Right lung (tissue), 2 donors: ENCODE measurements at regions not wholly inside any gene's neighbourhood (a gene's known extent, or its start where the extent isn't known, plus 50 kb on each side); places are given as distances from the start of the nearest gene placed in this dataset.

Source experiments
- DNase-seq, 2 donors: peaks; one replicate each; pipeline ENCODE4 v3.0.0-alpha.2; 2013

GRCh38 chr1:213643360-213643759 is 344.4 kb upstream of the PROX1 start:
- DNase-seq = no peak

GRCh38 chr1:213647864-213648650 is 339.7 kb upstream of the PROX1 start:
- no peak for DNase-seq

- DNase-seq = no peak
Observed at GRCh38 chr1:213649373-213649772, 338.4 kb upstream of the PROX1 start.

- no peak for DNase-seq
Observed at GRCh38 chr1:213650603-213651002, 337.2 kb upstream of the PROX1 start.

- DNase-seq = no peak
Observed at GRCh38 chr1:213651077-213651476, 336.7 kb upstream of the PROX1 start.

- DNase-seq = no peak
Observed at GRCh38 chr1:213652109-213652508, 335.7 kb upstream of the PROX1 start.

- DNase-seq = no peak
Observed at GRCh38 chr1:213656039-213656438, 331.7 kb upstream of the PROX1 start.

GRCh38 chr1:213656503-213656902 is 331.3 kb upstream of the PROX1 start:
- DNase-seq = no peak

GRCh38 chr1:213657013-213657412 is 330.8 kb upstream of the PROX1 start:
- no peak for DNase-seq

- no peak for DNase-seq
Observed at GRCh38 chr1:213657879-213658278, 329.9 kb upstream of the PROX1 start.

GRCh38 chr1:213658457-213658856 is 329.3 kb upstream of the PROX1 start:
- no peak for DNase-seq

GRCh38 chr1:213659580-213660547 is 327.9 kb upstream of the PROX1 start:
- DNase-seq = no peak

- no peak for DNase-seq
Observed at GRCh38 chr1:213661302-213661701, 326.5 kb upstream of the PROX1 start.

- DNase-seq = no peak
Observed at GRCh38 chr1:213666113-213666512, 321.7 kb upstream of the PROX1 start.

- DNase-seq = no peak
Observed at GRCh38 chr1:213666922-213667321, 320.9 kb upstream of the PROX1 start.

- DNase-seq = no peak
Observed at GRCh38 chr1:213669512-213669911, 318.3 kb upstream of the PROX1 start.

GRCh38 chr1:213669964-213670691 is 317.6 kb upstream of the PROX1 start:
- DNase-seq = no peak

GRCh38 chr1:213670692-213671023 is 317.1 kb upstream of the PROX1 start:
- no peak for DNase-seq

- DNase-seq = no peak
Observed at GRCh38 chr1:213675043-213675442, 312.7 kb upstream of the PROX1 start.

GRCh38 chr1:213676736-213677135 is 311.0 kb upstream of the PROX1 start:
- no peak for DNase-seq

GRCh38 chr1:213678348-213678747 is 309.4 kb upstream of the PROX1 start:
- DNase-seq = no peak

- no peak for DNase-seq
Observed at GRCh38 chr1:213678753-213679152, 309.0 kb upstream of the PROX1 start.
